PC-3 (cell line): ENCODE measurements at regions not wholly inside any gene's neighbourhood (a gene's known extent, or its start where the extent isn't known, plus 50 kb on each side); places are given as distances from the start of the nearest gene placed in this dataset.

Experiments used
- ATAC-seq: fragments of 200-7000 bp; cut with Tn5 transposase; 2 replicates; pipeline ENCODE4 v1.9.1; 2020; ENCODE audit warnings: mild to moderate bottlenecking, moderate library complexity
- BruUV-seq: library from RNA; stranded (reverse); fragments of 400-500 nt; replicated peaks from 2 replicates; lab custom pipeline; 2021; lab: Mats Ljungman, UMichigan
- CTCF ChIA-PET: fragments of 300-600 bp; sonication (Branson Sonifier 250); formaldehyde crosslinking; loops from one replicate; lab custom pipeline; 2022; ENCODE audit warnings: antibody characterized with exemption; lab: Charles Lee
- POLR2A ChIA-PET: fragments of 300-600 bp; sonication (Branson Sonifier 250); formaldehyde crosslinking; loops from one replicate; lab custom pipeline; 2022; ENCODE audit warnings: antibody characterized with exemption; ENCODE audit not compliant: unreplicated experiment; lab: Charles Lee
- DNase-seq: peaks from one replicate; pipeline ENCODE4 v3.0.0-alpha.2; 2015
- H2AFZ ChIP-seq: fragments of 300-600 bp; sonication (generic); 2 replicates; pipeline ENCODE4 v1.6.0; 2016; ENCODE audit warnings: antibody characterized with exemption, low read length
- H3F3A ChIP-seq: fragments of 300-600 bp; sonication (generic); one replicate; pipeline ENCODE4 v1.6.0; 2017; ENCODE audit warnings: antibody characterized with exemption, low read length, control low read depth, mild to moderate bottlenecking; ENCODE audit not compliant: unreplicated experiment
- H3K27ac ChIP-seq: fragments of 300-600 bp; sonication (generic); 2 replicates; pipeline ENCODE4 v1.5.1; 2016; ENCODE audit warnings: mild to moderate bottlenecking, low read length
- H3K27me3 ChIP-seq: fragments of 300-600 bp; sonication (generic); 2 replicates; pipeline ENCODE4 v1.6.1; 2016; ENCODE audit warnings: low read length, mixed read lengths
- H3K36me3 ChIP-seq: fragments of 300-600 bp; sonication (generic); 2 replicates; pipeline ENCODE4 v1.6.1; 2016; ENCODE audit warnings: low read depth, mixed run types, low read length, mixed read lengths
- H3K4me1 ChIP-seq: fragments of 300-600 bp; sonication (generic); 2 replicates; pipeline ENCODE4 v1.5.1; 2016; ENCODE audit warnings: low read length; ENCODE audit not compliant: insufficient read depth
- H3K4me2 ChIP-seq: fragments of 300-600 bp; sonication (generic); 2 replicates; pipeline ENCODE4 v1.6.0; 2016; ENCODE audit warnings: low read length
- H3K4me3 ChIP-seq: fragments of 300-600 bp; sonication (generic); 2 replicates; pipeline ENCODE4 v1.5.1; 2016; ENCODE audit warnings: mild to moderate bottlenecking, low read length, mixed read lengths
- H3K79me2 ChIP-seq: fragments of 300-600 bp; sonication (generic); 2 replicates; pipeline ENCODE4 v1.6.1; 2017; ENCODE audit warnings: low read length, mixed read lengths
- H3K9ac ChIP-seq: fragments of 300-600 bp; sonication (generic); 2 replicates; pipeline ENCODE4 v1.6.0; 2016; ENCODE audit warnings: mild to moderate bottlenecking, low read length
- H3K9me2 ChIP-seq: fragments of 300-600 bp; sonication (generic); replicated peaks from 2 replicates; pipeline ENCODE4 v1.6.1; 2016; ENCODE audit warnings: mixed run types, low read length, mixed read lengths
- H3K9me3 ChIP-seq: fragments of 300-600 bp; sonication (generic); 2 replicates; pipeline ENCODE4 v1.6.1; 2016; ENCODE audit warnings: low read length, mixed read lengths
- H4K20me1 ChIP-seq: fragments of 300-600 bp; sonication (generic); 2 replicates; pipeline ENCODE4 v1.6.1; 2016; ENCODE audit warnings: low read length, mixed read lengths
- CTCF ChIP-seq: fragments of 300-600 bp; sonication (generic); conservative IDR thresholded peaks from 2 replicates; pipeline ENCODE4 v1.5.1; 2017; ENCODE audit warnings: antibody characterized with exemption, low read depth, mild to moderate bottlenecking, low read length
- EZH2 ChIP-seq: fragments of 300-600 bp; sonication (generic); IDR thresholded peaks from one replicate; pipeline ENCODE4 v1.6.1; 2017; ENCODE audit warnings: antibody characterized with exemption, mild to moderate bottlenecking, low read length; ENCODE audit not compliant: unreplicated experiment
- EZH2phosphoT487 ChIP-seq: fragments of 300-600 bp; sonication (generic); IDR thresholded peaks from 2 replicates; pipeline ENCODE4 v1.6.1; 2018; ENCODE audit warnings: mild to moderate bottlenecking, antibody characterized with exemption, low read length, borderline replicate concordance
- intact Hi-C: fragments of 100-400 bp; cut with micrococcal nuclease; formaldehyde crosslinking; loops from 2 replicates; pipeline ENCODE4 v1.9.0; 2023

- POLR2A ChIA-PET = no interaction called here
- no TSS peak for BruUV-seq
Observed at GRCh38 chr7:131249483-131249882, 78.2 kb upstream of the MKLN1 start.

GRCh38 chr7:131250331-131250730 lies 77.3 kb upstream of the MKLN1 start:
- no TSS peak for BruUV-seq
- Histone ChIP-seq H3K4me1 (no peaks in the 10 kb centered on the region), H4K20me1 (no peaks in the 10 kb centered on the region), H3K79me2 (no peaks in the 10 kb centered on the region), H3K27ac (no peak overlapping the region), H3K9me2 (no peaks in the 10 kb centered on the region), H3K27me3 (no peaks in the 10 kb centered on the region), H3K36me3 (0 out of 2 replicates have a peak, but pooled peaks cover 2% of the 10 kb centered on the region), H2AFZ (no peak overlapping the region), H3K4me2 (no peak overlapping the region), H3K9me3 (peaks cover 6% of the 10 kb centered on the region), H3K4me3 (no peak overlapping the region), H3K9ac (no peak overlapping the region), H3F3A (no peaks in the 10 kb centered on the region)
- DNase-seq (no peak), ATAC-seq (no peak)
- no peak for TF ChIP-seq EZH2
- TF ChIP-seq EZH2phosphoT487 = no peak
- no peak for TF ChIP-seq CTCF
- CTCF ChIA-PET = no interaction called here
- POLR2A ChIA-PET = no interaction called here
- intact Hi-C loops = no loop called here

More at GRCh38 chr7:131249483-131249882, 78.2 kb upstream of the MKLN1 start:
- CTCF ChIA-PET = interaction anchor here (0.7 kb wide), 1 partner anchor 14 kb away, joined by 3 read pairs; no protein-coding TSS in a partner anchor
- H3K9me2 ChIP-seq = no peaks in the 10 kb centered on the region
- no peak overlapping the region for H3K9ac ChIP-seq
- H4K20me1 ChIP-seq = no peaks in the 10 kb centered on the region
- H3K27ac ChIP-seq = no peak overlapping the region
- no peaks in the 10 kb centered on the region for H3K36me3 ChIP-seq
- no peak overlapping the region for H3K4me2 ChIP-seq
- H3K4me1 ChIP-seq = peaks cover 3% of the 10 kb centered on the region; the same call in 1 of the 2 replicates
- no peaks in the 10 kb centered on the region for H3K27me3 ChIP-seq
- TF ChIP-seq EZH2 = no peak
- TF ChIP-seq EZH2phosphoT487 = no peak
- TF ChIP-seq CTCF = no peak
- no peaks in the 10 kb centered on the region; the same call in 1 of the 2 replicates for H3K9me3 ChIP-seq
- ATAC-seq (no peak), DNase-seq (no peak)
- no peak overlapping the region for H3K4me3 ChIP-seq
- H2AFZ ChIP-seq = no peak overlapping the region
- H3F3A ChIP-seq = no peaks in the 10 kb centered on the region
- no peaks in the 10 kb centered on the region for H3K79me2 ChIP-seq
- intact Hi-C loops = no loop called here

GRCh38 chr7:131251371-131251770 lies 76.3 kb upstream of the MKLN1 start:
- no peak for ATAC-seq
- CTCF ChIA-PET = no interaction called here

More at GRCh38 chr7:131251371-131251770, 76.3 kb upstream of the MKLN1 start:
- Histone ChIP-seq H3K27me3 (no peaks in the 10 kb centered on the region), H3K4me2 (no peak overlapping the region), H3K4me1 (no peaks in the 10 kb centered on the region), H4K20me1 (no peaks in the 10 kb centered on the region), H2AFZ (no peak overlapping the region), H3K9ac (no peak overlapping the region), H3K27ac (no peak overlapping the region), H3K9me2 (no peaks in the 10 kb centered on the region), H3K79me2 (no peaks in the 10 kb centered on the region), H3K36me3 (0 out of 2 replicates have a peak, but pooled peaks cover 2% of the 10 kb centered on the region), H3F3A (no peaks in the 10 kb centered on the region), H3K9me3 (peaks cover 7% of the 10 kb centered on the region), H3K4me3 (no peak overlapping the region)
- DNase-seq = no peak
- intact Hi-C loops = no loop called here
- POLR2A ChIA-PET = interaction anchor here (0.6 kb wide), 1 partner anchor 189 kb away, joined by 3 read pairs; no protein-coding TSS in a partner anchor
- BruUV-seq = no TSS peak
- no peak for TF ChIP-seq EZH2
